Heart right ventricle (tissue), 16 donors: ENCODE measurements at regions not wholly inside any gene's neighbourhood (a gene's known extent, or its start where the extent isn't known, plus 50 kb on each side); places are given as distances from the start of the nearest gene placed in this dataset.

Experiments
- ATAC-seq, 8 donors: fragments of 200-7000 bp; cut with Tn5 transposase; one replicate each; pipeline ENCODE4 v1.9.1; 2020; ENCODE audit warnings: mild to moderate bottlenecking in 8 of 8, moderate library complexity in 8 of 8, moderate number of reproducible peaks in 1 of 8
- DNase-seq, 2 donors: peaks; one replicate each; pipeline ENCODE4 v3.0.0-alpha.2; 2020
- H3K27ac ChIP-seq, 10 donors: fragments of 200-600 bp; sonication (generic) in 2 of 10; one replicate each; pipeline versions ENCODE4 v1.5.0 to v1.8.0; 2020 to 2022; ENCODE audit warnings: mild to moderate bottlenecking in 3 of 10
- H3K27me3 ChIP-seq, 7 donors: fragments of 200-600 bp; one replicate each; pipeline ENCODE4 v1.8.0; 2021 to 2022; ENCODE audit warnings: mild to moderate bottlenecking in 2 of 7
- H3K36me3 ChIP-seq, 9 donors: fragments of 200-600 bp; sonication (generic) in 1 of 9; one replicate each; pipeline versions ENCODE4 v1.5.0 to v1.8.0; 2020 to 2022; ENCODE audit warnings: mild to moderate bottlenecking in 2 of 9
- H3K4me1 ChIP-seq, 9 donors: fragments of 200-600 bp; sonication (generic) in 1 of 9; one replicate each; pipeline versions ENCODE4 v1.5.0 to v1.8.0; 2020 to 2022; ENCODE audit warnings: mild to moderate bottlenecking in 4 of 9
- H3K4me3 ChIP-seq, 10 donors: fragments of 200-600 bp; sonication (generic) in 2 of 10; one replicate each; pipeline versions ENCODE4 v1.5.0 to v1.8.0; 2020 to 2022; ENCODE audit warnings: mild to moderate bottlenecking in 7 of 10, moderate library complexity in 2 of 10
- H3K9me3 ChIP-seq, 11 donors: fragments of 200-600 bp in 10 of 11; sonication (generic) in 2 of 11; one replicate each; pipeline versions ENCODE4 v1.5.0 to v1.8.0; 2013 to 2022; ENCODE audit warnings: mild to moderate bottlenecking in 2 of 11, control low read depth in 1 of 11, moderate library complexity in 1 of 11
- CTCF ChIP-seq, 9 donors: fragments of 200-600 bp; sonication (generic) in 2 of 9; IDR thresholded peaks; one replicate each; pipeline versions ENCODE4 v1.5.0 to v1.8.0; 2021 to 2022; ENCODE audit warnings: antibody characterized with exemption in 9 of 9, mild to moderate bottlenecking in 5 of 9, moderate library complexity in 1 of 9
- WGBS, 2 donors: extraction: QIAGEN DNeasy Blood & Tissue Kit; methylation state at CpG; one replicate each; pipeline ENCODE4 v1.1.7; 2013; ENCODE audit warnings: inconsistent platforms in 1 of 2; 5-methylcytosine and 5-hydroxymethylcytosine counted together
- intact Hi-C, 10 donors: fragments of 100-400 bp; cut with DNase I; formaldehyde crosslinking; loops; one replicate each; pipeline versions ENCODE4 v1.11.1 to v1.14.2; 2022
- donor health status: Arrhythmogenic right ventricular cardiomyopathy.
- donor health status: ischemic (EF 13 %, LVEDD 7.1; RV severe dilation, severe dysfunction).
- donor health status: healthy with polysubstance abuse.
- donor health status: DM: no; HTN: yes; CAD: no.
- donor health status: DM: no; HTN: no; CAD: no.
- donor health status: ischemic (EF 25% LVEDD 6.9; RV normal size, moderate dysfunction).
- donor health status: ischemic (EF 25% LVEDD 5.7; RV mildly dilated, moderate dysfunction).
- donor health status: healthy.
- donor health status: DM: yes; HTN: yes; CAD: no.
- donor health status: Ischemic cardiomyopathy.
- donor health status: ischemic (EF 35%, LVEDD 5.7; RV mildly dilated, moderate dysfunction).
- donor health status: nonischemic (EF 11% LVEDD 7.7; RV severe dilation, severe dysfunction).
- donor health status: DM: yes; HTN: yes; CAD: no.
- donor health status: PGD.
- donor health status: ischemic (EF 29% LVEDD 5.4; RV normal size, mild dysfunction).
- donor health status: nonischemic (EF 23%, LVEDD 6.1; RV moderate dilation, normal function).

GRCh38 chr1:216883518-216883917 is 160.3 kb upstream of the ESRRG start:
- intact Hi-C loops, result no loop called here
- H3K9me3 ChIP-seq, result no peaks in the 10 kb centered on the region
- ATAC-seq (no peak), DNase-seq (no peak)
- peaks cover 0 to 1% (median 0%) of the 10 kb centered on the region in 9 donors for H3K4me1 ChIP-seq
- no peak for TF ChIP-seq CTCF (IDR thresholded peaks at IDR 0.05)
- no peak overlapping the region for H3K27ac ChIP-seq
- no peak overlapping the region for H3K4me3 ChIP-seq
- WGBS, 2 donors, result 92 to 94% methylated on average over 2 of the region's 2 CpGs
- H3K27me3 ChIP-seq, result no peaks in the 10 kb centered on the region
- no peaks in the 10 kb centered on the region for H3K36me3 ChIP-seq

GRCh38 chr1:216881695-216882094 is 158.5 kb upstream of the ESRRG start:
- Histone ChIP-seq H3K27ac (no peak overlapping the region), H3K9me3 (peaks cover 0 to 6% (median 0%) of the 10 kb centered on the region in 11 donors), H3K27me3 (no peaks in the 10 kb centered on the region), H3K4me3 (no peak overlapping the region), H3K36me3 (no peaks in the 10 kb centered on the region), H3K4me1 (no peaks in the 10 kb centered on the region)
- 85 to 90% methylated on average over 2 of the region's 2 CpGs for WGBS, 2 donors
- DNase-seq (no peak), ATAC-seq (no peak)
- intact Hi-C loops, result no loop called here
- no peak for TF ChIP-seq CTCF (IDR thresholded peaks at IDR 0.05)

- no peak overlapping the region for H3K27ac ChIP-seq
- no peak overlapping the region for H3K4me3 ChIP-seq
- H3K36me3 ChIP-seq, result no peaks in the 10 kb centered on the region
- intact Hi-C loops, result no loop called here
- no peaks in the 10 kb centered on the region for H3K9me3 ChIP-seq
- ATAC-seq (no peak), DNase-seq (no peak)
- H3K4me1 ChIP-seq, result no peaks in the 10 kb centered on the region
- no peak for TF ChIP-seq CTCF (IDR thresholded peaks at IDR 0.05)
- no peaks in the 10 kb centered on the region for H3K27me3 ChIP-seq
- 59 to 64% methylated on average over 2 of the region's 2 CpGs for WGBS, 2 donors
These were observed 143.5 kb upstream of the ESRRG start for GRCh38 chr1:216866714-216867113.

- DNase-seq (no peak), ATAC-seq (no peak)
- WGBS, 2 donors, result 45 to 58% methylated on average over 3 of the region's 3 CpGs
- intact Hi-C loops, result no loop called here
- TF ChIP-seq CTCF (IDR thresholded peaks at IDR 0.05), result no peak
- Histone ChIP-seq H3K4me3 (no peak overlapping the region), H3K36me3 (no peaks in the 10 kb centered on the region), H3K27ac (no peak overlapping the region), H3K4me1 (peaks cover 0 to 8% (median 0%) of the 10 kb centered on the region in 9 donors), H3K27me3 (no peaks in the 10 kb centered on the region), H3K9me3 (no peaks in the 10 kb centered on the region)
These were observed 132.6 kb upstream of the ESRRG start for GRCh38 chr1:216855810-216856209.
